Thymus (tissue), 11 donors: ENCODE measurements at regions not wholly inside any gene's neighbourhood (a gene's known extent, or its start where the extent isn't known, plus 50 kb on each side); places are given as distances from the start of the nearest gene placed in this dataset.

Experiments
- DNase-seq, 9 donors: peaks; one replicate each; pipeline ENCODE4 v3.0.0-alpha.2; 2013; ENCODE audit warnings: low spot score in 9 of 9, low read depth in 6 of 9, missing footprints in 1 of 9
- H3K27ac ChIP-seq, 2 donors: one replicate each; pipeline ENCODE4 v1.5.1; 2013; ENCODE audit warnings: control low read depth in 1 of 2, low read depth in 1 of 2, low read length in 1 of 2, mild to moderate bottlenecking in 1 of 2, moderate library complexity in 1 of 2
- H3K27me3 ChIP-seq, 2 donors: one replicate each; pipeline ENCODE4 v1.5.1; 2013; ENCODE audit warnings: low read length in 1 of 2; ENCODE audit not compliant: control insufficient read depth in 2 of 2, insufficient read depth in 1 of 2
- H3K36me3 ChIP-seq, 2 donors: one replicate each; pipeline ENCODE4 v1.5.1; 2013; ENCODE audit warnings: low read length in 1 of 2, mild to moderate bottlenecking in 1 of 2, moderate library complexity in 1 of 2; ENCODE audit not compliant: control insufficient read depth in 2 of 2, insufficient read depth in 2 of 2
- H3K4me1 ChIP-seq, 2 donors: one replicate each; pipeline ENCODE4 v1.5.1; 2013; ENCODE audit warnings: low read length in 2 of 2; ENCODE audit not compliant: control insufficient read depth in 2 of 2, insufficient read depth in 2 of 2
- H3K4me3 ChIP-seq, 2 donors: one replicate each; pipeline ENCODE4 v1.5.1; 2013; ENCODE audit warnings: low read length in 2 of 2, control low read depth in 1 of 2, mild to moderate bottlenecking in 1 of 2
- H3K9me3 ChIP-seq, 2 donors: one replicate each; pipeline ENCODE4 v1.5.1; 2013; ENCODE audit warnings: low read length in 1 of 2, mild to moderate bottlenecking in 1 of 2; ENCODE audit not compliant: control insufficient read depth in 2 of 2, insufficient read depth in 1 of 2
- WGBS: extraction: QIAGEN DNeasy Blood & Tissue Kit; methylation state at CpG from one replicate; pipeline ENCODE4 v1.1.7; 2013; 5-methylcytosine and 5-hydroxymethylcytosine counted together
- donor health status: healthy.

DNA sequence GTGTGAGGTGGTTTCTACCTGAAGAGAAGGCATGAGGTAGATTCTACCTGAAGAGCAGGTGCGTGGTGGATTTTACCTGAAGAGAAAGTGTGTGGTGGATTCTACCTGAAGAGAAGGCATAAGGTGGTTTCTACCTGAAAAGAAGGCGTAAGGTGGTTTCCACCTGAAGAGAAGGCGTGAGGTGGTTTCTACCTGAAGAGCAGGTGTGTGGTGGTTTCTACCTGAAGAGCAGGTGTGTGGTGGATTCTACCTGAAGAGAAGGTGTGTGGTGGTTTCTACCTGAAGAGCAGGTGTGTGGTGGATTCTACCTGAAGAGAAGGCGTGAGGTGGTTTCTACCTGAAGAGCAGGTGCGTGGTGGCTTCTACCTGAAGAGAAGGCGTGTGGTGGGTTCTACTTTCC lies 192.8 kb downstream of the MED10 start:
- Histone ChIP-seq H3K36me3 (no peaks in the 10 kb centered on the region), H3K9me3 (no peaks in the 10 kb centered on the region), H3K27ac (no peak overlapping the region), H3K4me1 (no peaks in the 10 kb centered on the region), H3K4me3 (no peak overlapping the region), H3K27me3 (no peaks in the 10 kb centered on the region)
- 97% methylated on average over 6 of the region's 6 CpGs for WGBS
- no peak for DNase-seq

- no peaks in the 10 kb centered on the region for H3K27me3 ChIP-seq
- H3K9me3 ChIP-seq: no peaks in the 10 kb centered on the region
- DNase-seq: no peak
- H3K36me3 ChIP-seq: no peaks in the 10 kb centered on the region
- no peak overlapping the region for H3K4me3 ChIP-seq
- no peaks in the 10 kb centered on the region for H3K4me1 ChIP-seq
- 95% methylated on average over 1 of the region's 1 CpG for WGBS
- no peak overlapping the region for H3K27ac ChIP-seq
Measured at GRCh38 chr5:6184481-6184880, 193.9 kb downstream of the MED10 start.

DNA sequence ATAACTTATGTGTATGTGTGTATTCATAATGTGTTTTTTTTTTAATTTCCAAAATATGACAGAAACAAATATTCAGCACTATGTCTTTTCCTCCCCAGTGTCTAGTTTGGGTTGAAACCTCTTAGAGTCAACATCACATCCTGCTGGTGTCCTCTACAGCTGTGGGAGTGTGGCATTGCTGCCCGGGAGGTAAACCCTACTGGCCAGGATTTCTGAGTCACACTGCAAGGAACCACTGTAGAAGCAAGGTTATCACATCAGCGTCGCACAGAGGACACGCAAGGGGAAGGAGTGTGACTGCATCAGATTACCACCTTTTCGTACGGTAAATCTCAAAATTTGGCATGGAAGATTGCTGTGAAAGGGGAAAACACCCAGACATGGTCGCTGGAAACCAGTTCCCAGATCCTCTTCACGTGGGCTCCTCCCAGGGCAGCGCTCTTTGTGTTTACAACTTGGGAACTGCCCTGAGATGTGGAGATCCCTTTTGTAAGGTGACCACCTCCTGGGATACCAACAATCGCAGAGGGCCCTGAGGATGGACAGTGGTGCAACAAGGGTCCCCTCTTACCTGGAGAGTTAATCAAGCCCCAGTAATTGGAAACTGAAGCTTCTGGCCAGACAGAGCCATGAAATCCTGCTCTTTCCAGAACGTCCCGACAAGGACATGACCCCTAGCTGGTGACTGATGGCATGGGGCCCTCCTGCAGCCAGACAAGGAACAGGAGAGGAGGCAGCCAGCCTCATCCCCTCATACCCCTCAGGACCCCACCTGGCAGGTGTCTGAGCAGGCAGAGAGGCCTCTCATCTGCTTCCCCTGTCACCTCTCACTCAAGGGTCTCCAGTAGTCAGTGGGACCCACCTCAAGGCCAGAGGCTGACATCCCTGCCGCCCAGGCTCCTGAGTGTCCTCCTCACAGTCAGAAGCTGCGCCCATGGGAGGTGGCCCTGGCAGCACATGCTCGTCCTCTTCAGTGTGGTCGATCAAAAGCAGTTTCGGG lies 194.7 kb downstream of the MED10 start:
- DNase-seq: no peak
- Histone ChIP-seq H3K27ac (no peak overlapping the region), H3K4me1 (no peaks in the 10 kb centered on the region), H3K27me3 (no peaks in the 10 kb centered on the region), H3K36me3 (no peaks in the 10 kb centered on the region), H3K9me3 (no peaks in the 10 kb centered on the region), H3K4me3 (no peak overlapping the region)
- 84% methylated on average over 17 of the region's 17 CpGs for WGBS

DNA sequence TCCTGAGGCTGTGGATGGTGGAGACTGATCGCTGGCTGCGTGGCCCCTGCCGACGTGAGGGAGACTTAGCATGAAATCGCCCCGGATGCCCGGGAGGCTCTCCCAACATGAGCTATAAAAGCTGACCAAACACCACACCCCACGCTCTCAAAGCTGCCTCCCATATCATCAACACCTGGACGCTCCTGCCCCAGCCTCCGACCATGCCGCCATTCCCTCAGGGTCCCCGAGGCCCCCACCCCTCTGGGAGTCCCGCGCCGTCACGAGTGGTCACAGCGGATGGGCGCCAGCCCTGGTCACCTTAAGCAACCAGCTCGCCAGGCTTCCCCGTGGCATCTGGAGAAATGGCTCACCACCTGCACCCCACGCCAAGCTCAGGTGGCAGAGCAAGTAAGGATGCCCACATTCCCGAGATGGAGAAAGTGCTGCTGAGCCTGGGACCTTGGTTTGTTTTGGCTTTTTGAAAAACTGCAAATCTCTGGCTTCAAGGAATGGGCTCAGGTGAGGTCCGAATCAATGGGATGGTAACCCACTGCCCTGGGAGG lies 196.0 kb downstream of the MED10 start:
- Histone ChIP-seq H3K4me3 (no peak overlapping the region), H3K27ac (no peak overlapping the region), H3K36me3 (no peaks in the 10 kb centered on the region), H3K27me3 (no peaks in the 10 kb centered on the region), H3K9me3 (no peaks in the 10 kb centered on the region), H3K4me1 (no peaks in the 10 kb centered on the region)
- DNase-seq: no peak
- WGBS: 87% methylated on average over 23 of the region's 23 CpGs

DNA sequence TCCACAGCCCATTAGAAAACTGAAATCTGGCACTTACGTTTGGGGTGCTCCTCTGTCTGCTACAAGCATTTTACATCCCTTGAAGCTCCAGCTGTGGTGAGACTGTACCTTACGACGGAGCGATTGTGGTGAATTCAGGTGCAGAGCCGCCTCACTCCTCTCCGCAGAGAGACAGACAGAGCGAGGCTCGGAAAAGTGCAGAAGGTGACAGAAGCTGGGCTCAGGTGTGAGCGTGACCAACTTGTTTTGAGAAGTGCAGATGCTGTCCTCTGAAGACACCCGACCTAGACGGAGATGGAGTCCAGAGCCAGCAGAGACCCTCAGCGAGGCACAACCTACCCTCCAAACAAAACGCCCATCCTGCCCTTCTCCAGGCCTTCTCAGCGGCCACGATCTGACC lies 196.5 kb downstream of the MED10 start:
- Histone ChIP-seq H3K9me3 (no peaks in the 10 kb centered on the region), H3K27me3 (no peaks in the 10 kb centered on the region), H3K27ac (no peak overlapping the region), H3K4me3 (no peak overlapping the region), H3K36me3 (no peaks in the 10 kb centered on the region), H3K4me1 (no peaks in the 10 kb centered on the region)
- WGBS: 89% methylated on average over 15 of the region's 15 CpGs
- DNase-seq: no peak

- no peak overlapping the region for H3K4me3 ChIP-seq
- DNase-seq: no peak
- H3K9me3 ChIP-seq: no peaks in the 10 kb centered on the region
- 88% methylated on average over 5 of the region's 5 CpGs for WGBS
- no peaks in the 10 kb centered on the region for H3K27me3 ChIP-seq
- no peak overlapping the region for H3K27ac ChIP-seq
- H3K36me3 ChIP-seq: no peaks in the 10 kb centered on the region
- H3K4me1 ChIP-seq: no peaks in the 10 kb centered on the region
Measured at GRCh38 chr5:6181147-6181729, 197.1 kb downstream of the MED10 start.

- Histone ChIP-seq H3K27me3 (no peaks in the 10 kb centered on the region), H3K4me1 (no peaks in the 10 kb centered on the region), H3K4me3 (no peak overlapping the region), H3K36me3 (no peaks in the 10 kb centered on the region), H3K27ac (no peak overlapping the region), H3K9me3 (no peaks in the 10 kb centered on the region)
- DNase-seq: no peak
- WGBS: 94% methylated on average over 2 of the region's 2 CpGs
Measured at GRCh38 chr5:6180231-6180872, 198.0 kb downstream of the MED10 start.

- H3K27ac ChIP-seq: no peak overlapping the region
- H3K4me1 ChIP-seq: no peaks in the 10 kb centered on the region
- H3K27me3 ChIP-seq: no peaks in the 10 kb centered on the region
- no peaks in the 10 kb centered on the region for H3K36me3 ChIP-seq
- no peaks in the 10 kb centered on the region for H3K9me3 ChIP-seq
- no peak for DNase-seq
- 92% methylated on average over 2 of the region's 2 CpGs for WGBS
- H3K4me3 ChIP-seq: no peak overlapping the region
Measured at GRCh38 chr5:6178846-6179532, 199.4 kb downstream of the MED10 start.
